Naive thymus-derived CD8-positive, alpha-beta T cell (primary cell): ENCODE measurements at regions not wholly inside any gene's neighbourhood (a gene's known extent, or its start where the extent isn't known, plus 50 kb on each side); places are given as distances from the start of the nearest gene placed in this dataset.

Experiments used
- ATAC-seq, 2 donors: fragments of 150-1000 bp; cut with Tn5 transposase in 1 of 2; sonication (Bioruptor Pico), chemical (Tn5 transposase) in 1 of 2; 1 replicate in 1 of 2; 2 replicates in 1 of 2; pipeline ENCODE4 v1.10.0; 2021; ENCODE audit warnings: mild to moderate bottlenecking in 2 of 2, moderate library complexity in 2 of 2
- POLR2A ChIA-PET: fragments of 350-600 bp; sonication (Branson Sonifier 250); formaldehyde crosslinking; loops from one replicate; lab custom pipeline; 2021; ENCODE audit warnings: antibody characterized with exemption; lab: Charles Lee
- DNase-seq, 10 donors: peaks; one replicate each; pipeline versions ENCODE4 v3.0.0 to v3.0.0-alpha.2; 2020 to 2022
- H3K27ac Mint-ChIP-seq, 10 donors: one replicate each; pipeline ENCODE4 v1.8.0; 2020 to 2022; ENCODE audit warnings: mild to moderate bottlenecking in 10 of 10, mixed read lengths in 10 of 10, moderate library complexity in 4 of 10, inconsistent platforms in 1 of 10
- H3K27me3 Mint-ChIP-seq, 5 donors: one replicate each; pipeline ENCODE4 v1.8.0; 2021 to 2022; ENCODE audit warnings: mixed read lengths in 5 of 5
- H3K36me3 Mint-ChIP-seq, 3 donors: one replicate each; pipeline ENCODE4 v1.8.0; 2020 to 2022; ENCODE audit warnings: mixed read lengths in 3 of 3, mild to moderate bottlenecking in 2 of 3, inconsistent platforms in 1 of 3
- H3K4me1 Mint-ChIP-seq, 4 donors: one replicate each; pipeline ENCODE4 v1.8.0; 2021 to 2022; ENCODE audit warnings: mixed read lengths in 4 of 4
- H3K4me3 Mint-ChIP-seq, 10 donors: one replicate each; pipeline ENCODE4 v1.8.0; 2020 to 2022; ENCODE audit warnings: mild to moderate bottlenecking in 10 of 10, mixed read lengths in 10 of 10, moderate library complexity in 6 of 10, inconsistent platforms in 1 of 10
- H3K9me3 Mint-ChIP-seq, 9 donors: one replicate each; pipeline ENCODE4 v1.8.0; 2020 to 2022; ENCODE audit warnings: mixed read lengths in 9 of 9, mild to moderate bottlenecking in 3 of 9, inconsistent platforms in 1 of 9, moderate library complexity in 1 of 9

GRCh38 chr2:193703411-193703810 lies 1508.7 kb upstream of the TMEFF2 start:
- ATAC-seq (no peak), DNase-seq (no peak)
- Mint-ChIP-seq H3K9me3 (peaks cover 0 to 10% (median 0%) of the 10 kb centered on the region in 9 donors), H3K4me1 (no peaks in the 10 kb centered on the region), H3K27ac (no peak overlapping the region), H3K36me3 (no peaks in the 10 kb centered on the region), H3K27me3 (no peaks in the 10 kb centered on the region), H3K4me3 (no peak overlapping the region)
- POLR2A ChIA-PET, result no interaction called here

DNA sequence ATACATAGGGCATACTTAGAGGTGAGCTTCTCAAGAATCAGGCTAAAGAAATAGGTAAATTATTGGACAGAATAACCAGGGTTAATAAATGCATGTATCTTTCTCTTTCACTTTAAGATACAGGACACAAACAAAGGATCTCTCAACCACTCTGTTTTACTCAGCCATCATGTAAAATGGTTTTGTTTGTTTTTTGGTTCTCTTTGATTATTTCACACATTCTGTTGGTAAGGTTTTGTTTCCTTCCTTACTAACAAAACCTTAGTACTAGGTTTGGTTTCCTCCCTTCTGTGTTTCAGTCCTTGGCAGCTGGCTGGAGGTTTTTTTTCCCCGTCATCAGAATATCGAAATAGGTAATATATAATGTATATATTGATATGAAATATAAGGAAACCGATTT lies 1506.8 kb upstream of the TMEFF2 start:
- H3K9me3 Mint-ChIP-seq, result no peaks in the 10 kb centered on the region
- no peak for DNase-seq
- POLR2A ChIA-PET, result no interaction called here
- H3K27ac Mint-ChIP-seq, result no peak overlapping the region
- H3K4me1 Mint-ChIP-seq, result no peaks in the 10 kb centered on the region
- H3K27me3 Mint-ChIP-seq, result no peaks in the 10 kb centered on the region
- H3K4me3 Mint-ChIP-seq, result no peak overlapping the region
- H3K36me3 Mint-ChIP-seq, result no peaks in the 10 kb centered on the region
- ATAC-seq, result no peak

- Mint-ChIP-seq H3K27ac (no peak overlapping the region), H3K4me1 (no peaks in the 10 kb centered on the region), H3K36me3 (no peaks in the 10 kb centered on the region), H3K27me3 (no peaks in the 10 kb centered on the region), H3K9me3 (no peaks in the 10 kb centered on the region), H3K4me3 (no peak overlapping the region)
- POLR2A ChIA-PET, result no interaction called here
- ATAC-seq (no peak), DNase-seq (no peak)
Measured at GRCh38 chr2:193695367-193695766, 1500.6 kb upstream of the TMEFF2 start.

DNA sequence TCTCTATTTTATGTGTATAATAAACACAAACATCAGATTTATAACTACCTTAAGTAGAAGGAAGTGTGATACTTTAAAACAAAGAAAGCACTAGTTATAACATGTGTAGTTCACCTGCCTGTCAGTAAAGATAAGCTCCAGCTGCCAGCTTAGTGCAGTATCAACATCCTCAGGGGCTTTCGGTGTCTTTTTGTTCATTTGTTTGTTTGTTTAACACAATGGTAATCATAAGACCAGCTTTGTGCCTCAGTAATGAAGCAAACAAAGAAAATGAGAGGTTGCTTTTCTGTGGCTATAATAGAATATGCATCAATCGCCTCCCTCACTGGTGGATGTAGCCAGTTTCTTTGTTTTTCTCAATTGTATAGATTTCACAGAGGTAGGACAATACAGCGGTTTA lies 1499.0 kb upstream of the TMEFF2 start:
- ATAC-seq, result no peak

DNA sequence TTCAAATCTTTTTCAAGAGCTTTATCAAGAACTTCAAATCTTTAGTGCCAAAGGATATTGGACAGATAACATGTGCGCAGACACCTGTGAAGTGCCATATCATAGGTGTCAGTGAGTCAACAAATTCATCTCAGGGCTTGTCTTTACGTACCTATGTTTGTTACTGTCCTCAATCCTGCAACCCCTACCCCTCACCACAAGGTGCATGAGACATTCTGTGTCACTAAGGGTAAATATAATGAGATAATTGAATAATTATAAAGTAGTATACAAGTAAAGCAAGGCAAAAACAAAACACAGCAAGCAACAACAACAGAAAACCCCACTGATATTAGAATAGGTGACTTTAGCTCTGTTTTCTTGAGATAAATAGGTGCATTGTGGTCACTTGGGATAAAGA lies 1495.8 kb upstream of the TMEFF2 start:
- no peak for ATAC-seq
- H3K4me3 Mint-ChIP-seq, result no peak overlapping the region
- H3K27me3 Mint-ChIP-seq, result no peaks in the 10 kb centered on the region
- H3K9me3 Mint-ChIP-seq, result no peaks in the 10 kb centered on the region
- H3K36me3 Mint-ChIP-seq, result no peaks in the 10 kb centered on the region
- POLR2A ChIA-PET, result no interaction called here
- H3K4me1 Mint-ChIP-seq, result no peaks in the 10 kb centered on the region
- no peak for DNase-seq
- H3K27ac Mint-ChIP-seq, result no peak overlapping the region

More for the DNA sequence above, 1499.0 kb upstream of the TMEFF2 start:
- Mint-ChIP-seq H3K4me3 (no peak overlapping the region), H3K9me3 (no peaks in the 10 kb centered on the region), H3K36me3 (no peaks in the 10 kb centered on the region), H3K4me1 (no peaks in the 10 kb centered on the region), H3K27ac (no peak overlapping the region), H3K27me3 (no peaks in the 10 kb centered on the region)
- DNase-seq, result no peak
- POLR2A ChIA-PET, result no interaction called here

GRCh38 chr2:193687195-193687594 lies 1492.5 kb upstream of the TMEFF2 start:
- Mint-ChIP-seq H3K9me3 (no peaks in the 10 kb centered on the region), H3K27me3 (peaks cover 0 to 4% (median 0%) of the 10 kb centered on the region in 5 donors)

GRCh38 chr2:193679847-193680246 lies 1485.1 kb upstream of the TMEFF2 start:
- no peak for ATAC-seq
- DNase-seq, result no peak
- no peak overlapping the region for H3K27ac Mint-ChIP-seq
- peaks cover 0 to 6% (median 0%) of the 10 kb centered on the region in 9 donors for H3K9me3 Mint-ChIP-seq
- H3K4me1 Mint-ChIP-seq, result no peaks in the 10 kb centered on the region
- H3K36me3 Mint-ChIP-seq, result no peaks in the 10 kb centered on the region
- H3K27me3 Mint-ChIP-seq, result no peaks in the 10 kb centered on the region
- no peak overlapping the region for H3K4me3 Mint-ChIP-seq
- POLR2A ChIA-PET, result no interaction called here

More at GRCh38 chr2:193687195-193687594, 1492.5 kb upstream of the TMEFF2 start:
- no peak for ATAC-seq
- H3K4me3 Mint-ChIP-seq, result no peak overlapping the region
- no peak for DNase-seq
- POLR2A ChIA-PET, result no interaction called here
- no peaks in the 10 kb centered on the region for H3K36me3 Mint-ChIP-seq
- H3K4me1 Mint-ChIP-seq, result no peaks in the 10 kb centered on the region
- H3K27ac Mint-ChIP-seq, result no peak overlapping the region

DNA sequence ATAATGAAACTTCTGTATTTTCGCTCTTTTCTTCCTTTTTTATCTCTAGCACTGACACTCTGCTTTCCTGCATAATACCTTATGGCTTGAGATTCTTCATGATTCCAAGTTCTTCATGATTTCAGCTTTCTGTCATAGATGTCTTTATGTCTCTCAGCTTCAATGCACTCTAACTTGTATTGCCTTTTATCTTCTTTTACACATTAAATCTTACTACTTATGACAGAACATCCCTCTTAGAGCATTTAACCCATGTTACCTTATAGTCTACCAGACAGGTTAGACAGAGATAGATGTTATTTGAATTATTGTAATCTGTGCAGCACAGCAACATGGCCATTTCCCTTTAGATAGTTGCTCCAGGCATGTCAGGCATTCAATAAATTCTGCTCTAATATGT lies 1475.7 kb upstream of the TMEFF2 start:
- DNase-seq (no peak), ATAC-seq (no peak)
- Mint-ChIP-seq H3K4me3 (no peak overlapping the region), H3K4me1 (no peaks in the 10 kb centered on the region), H3K27ac (no peak overlapping the region), H3K27me3 (peaks cover 0 to 3% (median 0%) of the 10 kb centered on the region in 5 donors), H3K9me3 (peaks cover 0 to 4% (median 0%) of the 10 kb centered on the region in 9 donors), H3K36me3 (no peaks in the 10 kb centered on the region)
- POLR2A ChIA-PET, result no interaction called here

- Mint-ChIP-seq H3K4me3 (no peak overlapping the region), H3K9me3 (peaks cover 0 to 4% (median 0%) of the 10 kb centered on the region in 9 donors), H3K36me3 (no peaks in the 10 kb centered on the region), H3K27ac (peak overlapping the region in 1 of 10 donors; percentile 13), H3K4me1 (no peaks in the 10 kb centered on the region), H3K27me3 (peaks cover 0 to 3% (median 0%) of the 10 kb centered on the region in 5 donors)
- ATAC-seq, result no peak
- POLR2A ChIA-PET, result no interaction called here
- DNase-seq, result no peak
Measured at GRCh38 chr2:193668557-193669323, 1474.0 kb upstream of the TMEFF2 start.

DNA sequence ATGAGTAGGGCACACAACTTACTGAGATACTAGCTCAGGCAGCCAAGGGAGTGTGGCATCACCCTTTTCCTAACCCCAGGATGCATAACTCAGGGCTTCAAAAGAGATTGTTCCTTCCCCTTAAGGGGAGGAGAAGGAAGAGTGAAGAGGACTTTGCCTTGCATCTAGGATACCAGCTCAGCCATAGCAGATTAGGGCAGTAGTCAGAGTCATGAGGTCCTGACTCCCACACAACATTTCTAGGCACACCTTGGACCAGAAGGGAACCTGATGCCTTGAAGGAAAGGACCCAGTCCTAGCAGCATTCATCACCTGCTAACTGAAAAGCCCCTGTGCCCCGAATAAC lies 1433.2 kb upstream of the TMEFF2 start:
- no peak for ATAC-seq
- no peak overlapping the region for H3K27ac Mint-ChIP-seq
- POLR2A ChIA-PET, result no interaction called here

GRCh38 chr2:193627187-193627926 lies 1432.6 kb upstream of the TMEFF2 start:
- Mint-ChIP-seq H3K9me3 (peaks cover 0 to 25% (median 7%) of the 10 kb centered on the region in 9 donors), H3K36me3 (no peaks in the 10 kb centered on the region), H3K27ac (no peak overlapping the region), H3K4me1 (no peaks in the 10 kb centered on the region), H3K4me3 (no peak overlapping the region), H3K27me3 (peaks cover 0 to 5% (median 0%) of the 10 kb centered on the region in 5 donors)
- POLR2A ChIA-PET, result no interaction called here
- ATAC-seq (no peak), DNase-seq (no peak)

More for the DNA sequence above, 1433.2 kb upstream of the TMEFF2 start:
- H3K9me3 Mint-ChIP-seq, result peaks cover 0 to 25% (median 7%) of the 10 kb centered on the region in 9 donors
- DNase-seq, result no peak
- no peak overlapping the region for H3K4me3 Mint-ChIP-seq
- no peaks in the 10 kb centered on the region for H3K36me3 Mint-ChIP-seq
- H3K4me1 Mint-ChIP-seq, result no peaks in the 10 kb centered on the region
- H3K27me3 Mint-ChIP-seq, result peaks cover 0 to 5% (median 0%) of the 10 kb centered on the region in 5 donors

GRCh38 chr2:193608451-193608850 lies 1413.7 kb upstream of the TMEFF2 start:
- ATAC-seq (no peak), DNase-seq (no peak)
- no peak overlapping the region for H3K27ac Mint-ChIP-seq
- peaks cover 0 to 4% (median 0%) of the 10 kb centered on the region in 5 donors for H3K27me3 Mint-ChIP-seq
- no peak overlapping the region for H3K4me3 Mint-ChIP-seq
- H3K36me3 Mint-ChIP-seq, result no peaks in the 10 kb centered on the region
- H3K4me1 Mint-ChIP-seq, result no peaks in the 10 kb centered on the region
- peaks cover 0 to 6% (median 0%) of the 10 kb centered on the region in 9 donors for H3K9me3 Mint-ChIP-seq
- POLR2A ChIA-PET, result no interaction called here

GRCh38 chr2:193590831-193591230 lies 1396.1 kb upstream of the TMEFF2 start:
- Mint-ChIP-seq H3K4me1 (no peaks in the 10 kb centered on the region), H3K4me3 (no peak overlapping the region), H3K27me3 (peaks cover 0 to 4% (median 0%) of the 10 kb centered on the region in 5 donors), H3K27ac (no peak overlapping the region), H3K36me3 (peaks cover 0 to 8% (median 0%) of the 10 kb centered on the region in 3 donors), H3K9me3 (peaks cover 5 to 26% (median 10%) of the 10 kb centered on the region in 9 donors)
- no peak for DNase-seq
- no peak for ATAC-seq
- POLR2A ChIA-PET, result no interaction called here
